Breast epithelium (tissue), 3 donors: ENCODE measurements at regions not wholly inside any gene's neighbourhood (a gene's known extent, or its start where the extent isn't known, plus 50 kb on each side); places are given as distances from the start of the nearest gene placed in this dataset.

Experiments
- CTCF ChIP-seq, 3 donors: fragments of 450-650 bp; IDR thresholded peaks; one replicate each; pipeline ENCODE4 v1.5.1; 2016 to 2017; ENCODE audit warnings: antibody characterized with exemption in 3 of 3, mild to moderate bottlenecking in 3 of 3, moderate library complexity in 3 of 3
- POLR2A ChIP-seq: fragments of 450-650 bp; IDR thresholded peaks from one replicate; pipeline ENCODE4 v1.6.1; 2016; ENCODE audit warnings: antibody characterized with exemption, mild to moderate bottlenecking, moderate library complexity

GRCh38 chr1:73862355-73862754 lies 335.6 kb downstream of the LRRIQ3 start:
- TF ChIP-seq POLR2A (no peak), CTCF (IDR thresholded peaks at IDR 0.05) (no peak)
